ENCODE measurements at regions not wholly inside any gene's neighbourhood (a gene's known extent, or its start where the extent isn't known, plus 50 kb on each side); places are given as distances from the start of the nearest gene placed in this dataset.
"Not testable (repeated sequence)": the region's sequence is repeated elsewhere in the genome, so short reads cannot be mapped to it uniquely, and the experiment has no call there.

- Histone ChIP-seq H3K4me3 (no peak overlapping the region), H3K36me3 (no peaks in the 10 kb centered on the region), H3K27me3 (no peaks in the 10 kb centered on the region), H3K27ac (no peak overlapping the region), H3K4me1 (no peaks in the 10 kb centered on the region), H3K9me3 (no peaks in the 10 kb centered on the region)
- WGBS, 2 donors, result 86 to 92% methylated on average over 4 of the region's 4 CpGs
- no peak for DNase-seq (ENCODE audit: low spot score in 2 of 2)
- TF ChIP-seq POLR2A (IDR thresholded peaks at IDR 0.05), result no peak
- no peak for TF ChIP-seq EP300 (IDR thresholded peaks at IDR 0.05)
- no peak for TF ChIP-seq CTCF (IDR thresholded peaks at IDR 0.05)
Observed at GRCh38 chr7:46927131-46927810, 654.6 kb downstream of the TNS3 start.

- H3K36me3 ChIP-seq, result no peaks in the 10 kb centered on the region
- DNase-seq (ENCODE audit: low spot score in 2 of 2), result no peak
- H3K9me3 ChIP-seq, result no peaks in the 10 kb centered on the region
- H3K4me3 ChIP-seq, result no peak overlapping the region
- no peak for TF ChIP-seq POLR2A (IDR thresholded peaks at IDR 0.05)
- no peak for TF ChIP-seq EP300 (IDR thresholded peaks at IDR 0.05)
- no peak for TF ChIP-seq CTCF (IDR thresholded peaks at IDR 0.05)
- no peak overlapping the region for H3K27ac ChIP-seq
- WGBS, 2 donors, result 63 to 71% methylated on average over 2 of the region's 2 CpGs
- H3K27me3 ChIP-seq, result no peaks in the 10 kb centered on the region
- no peaks in the 10 kb centered on the region for H3K4me1 ChIP-seq
Observed at GRCh38 chr7:46916581-46916980, 665.3 kb downstream of the TNS3 start.

GRCh38 chr7:46912692-46913091 lies 669.2 kb downstream of the TNS3 start:
- Histone ChIP-seq H3K27ac (no peak overlapping the region), H3K9me3 (no peaks in the 10 kb centered on the region), H3K4me3 (no peak overlapping the region), H3K36me3 (no peaks in the 10 kb centered on the region), H3K27me3 (no peaks in the 10 kb centered on the region), H3K4me1 (no peaks in the 10 kb centered on the region)
- no peak for TF ChIP-seq CTCF (IDR thresholded peaks at IDR 0.05)
- TF ChIP-seq POLR2A (IDR thresholded peaks at IDR 0.05), result no peak
- no peak for TF ChIP-seq EP300 (IDR thresholded peaks at IDR 0.05)
- DNase-seq (ENCODE audit: low spot score in 2 of 2), result no peak
- 68 to 92% methylated on average over 2 of the region's 2 CpGs for WGBS, 2 donors

GRCh38 chr7:46909601-46910051 lies 672.3 kb downstream of the TNS3 start:
- Histone ChIP-seq H3K9me3 (no peaks in the 10 kb centered on the region), H3K4me3 (no peak overlapping the region), H3K27me3 (no peaks in the 10 kb centered on the region), H3K4me1 (no peaks in the 10 kb centered on the region), H3K36me3 (no peaks in the 10 kb centered on the region), H3K27ac (no peak overlapping the region)
- no peak for DNase-seq (ENCODE audit: low spot score in 2 of 2)
- TF ChIP-seq POLR2A (IDR thresholded peaks at IDR 0.05) (no peak), EP300 (IDR thresholded peaks at IDR 0.05) (no peak), CTCF (IDR thresholded peaks at IDR 0.05) (no peak)
- WGBS, 2 donors, result 63 to 70% methylated on average over 7 of the region's 7 CpGs

GRCh38 chr7:46908770-46909169 lies 673.1 kb downstream of the TNS3 start:
- no peak overlapping the region for H3K4me3 ChIP-seq
- no peaks in the 10 kb centered on the region for H3K36me3 ChIP-seq
- no peak overlapping the region for H3K27ac ChIP-seq
- H3K4me1 ChIP-seq, result no peaks in the 10 kb centered on the region
- no peak for DNase-seq (ENCODE audit: low spot score in 2 of 2)
- WGBS, 2 donors, result 6 to 11% methylated on average over 1 of the region's 1 CpG
- H3K9me3 ChIP-seq, result no peaks in the 10 kb centered on the region
- TF ChIP-seq CTCF (IDR thresholded peaks at IDR 0.05), result no peak
- no peak for TF ChIP-seq POLR2A (IDR thresholded peaks at IDR 0.05)
- TF ChIP-seq EP300 (IDR thresholded peaks at IDR 0.05), result no peak
- no peaks in the 10 kb centered on the region for H3K27me3 ChIP-seq

GRCh38 chr7:46904523-46904922 lies 677.4 kb downstream of the TNS3 start:
- 92 to 96% methylated on average over 1 of the region's 1 CpG for WGBS, 2 donors
- not testable (repeated sequence) for H3K36me3 ChIP-seq; H3K27me3 ChIP-seq; H3K27ac ChIP-seq; DNase-seq (ENCODE audit: low spot score in 2 of 2); H3K4me1 ChIP-seq; H3K4me3 ChIP-seq
- H3K9me3 ChIP-seq, result peaks cover 0 to 15% (median 0%) of the 10 kb centered on the region in 4 donors
